PC-3 (cell line): ENCODE measurements at regions not wholly inside any gene's neighbourhood (a gene's known extent, or its start where the extent isn't known, plus 50 kb on each side); places are given as distances from the start of the nearest gene placed in this dataset.

ENCODE experiments used
- CTCF ChIP-seq: fragments of 300-600 bp; sonication (generic); conservative IDR thresholded peaks from 2 replicates; pipeline ENCODE4 v1.5.1; 2017; ENCODE audit warnings: antibody characterized with exemption, low read depth, mild to moderate bottlenecking, low read length
- EZH2 ChIP-seq: fragments of 300-600 bp; sonication (generic); IDR thresholded peaks from one replicate; pipeline ENCODE4 v1.6.1; 2017; ENCODE audit warnings: antibody characterized with exemption, mild to moderate bottlenecking, low read length; ENCODE audit not compliant: unreplicated experiment
- EZH2phosphoT487 ChIP-seq: fragments of 300-600 bp; sonication (generic); IDR thresholded peaks from 2 replicates; pipeline ENCODE4 v1.6.1; 2018; ENCODE audit warnings: mild to moderate bottlenecking, antibody characterized with exemption, low read length, borderline replicate concordance

- no peak for TF ChIP-seq CTCF
- no peak for TF ChIP-seq EZH2phosphoT487
- TF ChIP-seq EZH2: no peak
Measured at GRCh38 chr10:33777223-33777622, 442.8 kb upstream of the NRP1 start.
